A549 (cell line): ENCODE measurements at regions not wholly inside any gene's neighbourhood (a gene's known extent, or its start where the extent isn't known, plus 50 kb on each side); places are given as distances from the start of the nearest gene placed in this dataset.

ENCODE experiments used
- CEBPB ChIP-seq, 2 experiments: fragments of >200 bp in 1 of 2; sonication (Bioruptor Twin) in 1 of 2; formaldehyde crosslinking in 1 of 2; IDR thresholded peaks; 2 replicates each; pipeline ENCODE4 v1.6.1; 2012 to 2016
- CTCF ChIP-seq: fragments of >200 bp; sonication (Bioruptor Twin); formaldehyde crosslinking; IDR thresholded peaks from 3 replicates; pipeline ENCODE4 v1.5.1; 2016
- ELK1 ChIP-seq: fragments of 150-350 bp; IDR thresholded peaks from 2 replicates; pipeline ENCODE4 v1.6.1; 2014; ENCODE audit warnings: low read depth, mild to moderate bottlenecking, low read length
- USF2 ChIP-seq: fragments of 450-650 bp; IDR thresholded peaks from 2 replicates; pipeline ENCODE4 v1.6.1; 2014; ENCODE audit warnings: antibody characterized with exemption
- ZNF302 ChIP-seq: fragments of 250-450 bp; sonication (Bioruptor Pico); IDR thresholded peaks from 2 replicates; pipeline ENCODE4 v1.9.0; 2021; ENCODE audit warnings: inconsistent platforms, mild to moderate bottlenecking, moderate library complexity

DNA sequence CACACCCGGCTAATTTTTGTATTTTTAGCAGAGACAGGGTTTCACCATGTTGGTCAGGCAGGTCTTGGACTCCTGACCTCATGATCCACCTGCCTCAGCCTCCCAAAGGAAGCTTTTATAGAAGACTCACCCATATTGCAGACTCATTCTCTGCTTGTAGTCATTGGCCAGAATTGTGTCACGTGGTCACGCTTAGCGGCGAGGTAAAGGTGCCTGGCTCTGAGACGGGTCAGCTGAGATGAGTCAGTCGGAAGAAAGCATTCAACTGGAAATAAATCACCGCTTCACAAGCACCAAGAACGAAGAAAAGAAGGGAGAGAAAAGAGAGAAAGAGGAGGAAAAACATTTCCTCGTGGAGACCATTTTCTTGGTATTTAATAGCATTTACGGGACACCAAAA lies 218.8 kb upstream of the NOCT start:
- TF ChIP-seq ZNF302 (CRISPR knock-in tag) (no peak), CEBPB (IDR thresholded peaks at IDR 0.05) (no peak), USF2 (no peak), CTCF (no peak), ELK1 (no peak)
